A549 (cell line): ENCODE measurements at regions not wholly inside any gene's neighbourhood (a gene's known extent, or its start where the extent isn't known, plus 50 kb on each side); places are given as distances from the start of the nearest gene placed in this dataset.

Experiments
- BHLHE40 ChIP-seq: IDR thresholded peaks from 2 replicates; pipeline ENCODE4 v1.6.1; 2012; ENCODE audit warnings: low read depth, low read length, inconsistent platforms
- CTCF ChIP-seq: fragments of >200 bp; sonication (Bioruptor Twin); formaldehyde crosslinking; IDR thresholded peaks from 3 replicates; pipeline ENCODE4 v1.5.1; 2016
- ELK1 ChIP-seq: fragments of 150-350 bp; IDR thresholded peaks from 2 replicates; pipeline ENCODE4 v1.6.1; 2014; ENCODE audit warnings: low read depth, mild to moderate bottlenecking, low read length
- EP300 ChIP-seq, 2 experiments: fragments of >200 bp; sonication (Bioruptor Twin); formaldehyde crosslinking; IDR thresholded peaks; 2 replicates in 1 of 2; 3 replicates in 1 of 2; pipeline ENCODE4 v1.6.1; 2016 to 2017
- JUN ChIP-seq, 2 experiments: fragments of >200 bp; sonication (Bioruptor Twin); formaldehyde crosslinking; IDR thresholded peaks; 2 replicates in 1 of 2; 3 replicates in 1 of 2; pipeline ENCODE4 v1.6.1; 2016 to 2017
- JUNB ChIP-seq: fragments of >200 bp; sonication (Bioruptor Twin); formaldehyde crosslinking; IDR thresholded peaks from 2 replicates; pipeline ENCODE4 v1.6.1; 2016
- KDM5A ChIP-seq: fragments of 200-600 bp; sonication (generic); IDR thresholded peaks from 2 replicates; pipeline ENCODE4 v1.6.1; 2016; ENCODE audit warnings: antibody characterized with exemption, mild to moderate bottlenecking
- MAX ChIP-seq: IDR thresholded peaks from 2 replicates; pipeline ENCODE4 v1.6.1; 2012
- NPAS2 ChIP-seq: fragments of 250-450 bp; sonication (Bioruptor Pico); IDR thresholded peaks from 2 replicates; pipeline ENCODE4 v1.8.0; 2022; ENCODE audit warnings: mild to moderate bottlenecking, moderate library complexity, borderline replicate concordance
- POLR2A ChIP-seq: IDR thresholded peaks from 2 replicates; pipeline ENCODE4 v1.6.1; 2012; ENCODE audit warnings: mild to moderate bottlenecking, low read length
- POLR2AphosphoS2 ChIP-seq: conservative IDR thresholded peaks from 2 replicates; pipeline ENCODE4 v1.6.1; 2012; ENCODE audit warnings: low read length, improper control_type of control experiment, inconsistent platforms
- RARB ChIP-seq: fragments of 250-450 bp; sonication (Bioruptor Pico); IDR thresholded peaks from 2 replicates; pipeline ENCODE4 v1.8.0; 2021; ENCODE audit warnings: mild to moderate bottlenecking, moderate library complexity
- SMC3 ChIP-seq: fragments of >200 bp; sonication (Bioruptor Twin); formaldehyde crosslinking; IDR thresholded peaks from 3 replicates; pipeline ENCODE4 v1.6.1; 2018; ENCODE audit warnings: inconsistent platforms
- USF2 ChIP-seq: fragments of 450-650 bp; IDR thresholded peaks from 2 replicates; pipeline ENCODE4 v1.6.1; 2014; ENCODE audit warnings: antibody characterized with exemption

- TF ChIP-seq CTCF (no peak), SMC3 (no peak), ELK1 (no peak), JUNB (no peak), JUN (IDR thresholded peaks at IDR 0.05) (no peak), KDM5A (no peak), EP300 (IDR thresholded peaks at IDR 0.05) (no peak), POLR2AphosphoS2 (no peak), RARB (CRISPR knock-in tag) (no peak), MAX (no peak), POLR2A (no peak), USF2 (no peak), BHLHE40 (no peak), NPAS2 (CRISPR knock-in tag) (no peak)
Observed at GRCh38 chr3:64939747-64940450, 252.1 kb upstream of the ADAMTS9 start.
